GM23338 (cell line): ENCODE measurements at regions not wholly inside any gene's neighbourhood (a gene's known extent, or its start where the extent isn't known, plus 50 kb on each side); places are given as distances from the start of the nearest gene placed in this dataset.

Source experiments
- ATAC-seq: fragments of 200-7000 bp; cut with Tn5 transposase; 3 replicates; pipeline ENCODE4 v1.9.1; 2020
- DNase-seq: peaks from one replicate; pipeline ENCODE4 v3.0.0-alpha.2; 2015; ENCODE audit warnings: low spot score
- H2AFZ ChIP-seq: fragments of 200-600 bp; sonication (generic); 2 replicates; pipeline ENCODE4 v1.8.0; 2016; ENCODE audit warnings: antibody characterized with exemption, mild to moderate bottlenecking, moderate library complexity
- H3F3A ChIP-seq: fragments of 200-600 bp; sonication (generic); replicated peaks from 2 replicates; pipeline ENCODE4 v1.8.0; 2017; ENCODE audit warnings: antibody characterized with exemption, mixed run types, low read depth
- H3K27ac ChIP-seq: fragments of 200-600 bp; sonication (generic); 2 replicates; pipeline ENCODE4 v1.6.1; 2016; ENCODE audit warnings: low read depth
- H3K27me3 ChIP-seq: fragments of 200-600 bp; sonication (generic); 2 replicates; pipeline ENCODE4 v1.8.0; 2016; ENCODE audit warnings: mild to moderate bottlenecking, mixed run types, moderate library complexity; ENCODE audit not compliant: insufficient read depth
- H3K36me3 ChIP-seq: fragments of 200-600 bp; sonication (generic); 2 replicates; pipeline ENCODE4 v1.8.0; 2016; ENCODE audit warnings: mild to moderate bottlenecking; ENCODE audit not compliant: insufficient read depth
- H3K4me1 ChIP-seq: fragments of 200-600 bp; sonication (generic); 2 replicates; pipeline ENCODE4 v1.8.0; 2016; ENCODE audit warnings: mild to moderate bottlenecking, moderate library complexity; ENCODE audit not compliant: insufficient read depth
- H3K4me2 ChIP-seq: fragments of 200-600 bp; sonication (generic); 2 replicates; pipeline ENCODE4 v1.7.1; 2017; ENCODE audit warnings: mixed run types
- H3K4me3 ChIP-seq: fragments of 200-600 bp; sonication (generic); 2 replicates; pipeline ENCODE4 v1.6.1; 2016; ENCODE audit warnings: mixed run types
- H3K79me2 ChIP-seq: fragments of 200-600 bp; sonication (generic); replicated peaks from 2 replicates; pipeline ENCODE4 v1.8.0; 2017; ENCODE audit warnings: mild to moderate bottlenecking; ENCODE audit not compliant: insufficient read depth
- H3K9me2 ChIP-seq: fragments of 200-600 bp; sonication (generic); 2 replicates; pipeline ENCODE4 v1.8.0; 2017; ENCODE audit not compliant: insufficient read depth
- H4K20me1 ChIP-seq: fragments of 200-600 bp; sonication (generic); replicated peaks from 2 replicates; pipeline ENCODE4 v1.8.0; 2017; ENCODE audit warnings: mild to moderate bottlenecking; ENCODE audit not compliant: insufficient read depth
- H3K27ac Mint-ChIP-seq: 2 replicates; pipeline ENCODE4 v1.8.0; 2020; ENCODE audit warnings: inconsistent platforms, mild to moderate bottlenecking, moderate library complexity, mixed read lengths
- H3K27me3 Mint-ChIP-seq: 3 replicates; pipeline ENCODE4 v1.8.0; 2022; ENCODE audit warnings: low read depth, mild to moderate bottlenecking, moderate library complexity, mixed read lengths, inconsistent platforms; ENCODE audit not compliant: insufficient read depth, poor library complexity
- H3K36me3 Mint-ChIP-seq: 3 replicates; pipeline ENCODE4 v1.8.0; 2021; ENCODE audit warnings: low read depth, mild to moderate bottlenecking, inconsistent platforms, moderate library complexity, mixed read lengths
- H3K4me1 Mint-ChIP-seq: 3 replicates; pipeline ENCODE4 v1.8.0; 2020; ENCODE audit warnings: mild to moderate bottlenecking, inconsistent platforms, mixed read lengths
- H3K4me3 Mint-ChIP-seq: 3 replicates; pipeline ENCODE4 v1.8.0; 2021; ENCODE audit warnings: moderate library complexity, mild to moderate bottlenecking, inconsistent platforms, mixed read lengths
- H3K9me3 Mint-ChIP-seq: 3 replicates; pipeline ENCODE4 v1.8.0; 2020; ENCODE audit warnings: moderate library complexity, mild to moderate bottlenecking, inconsistent platforms, mixed read lengths
- CTCF ChIP-seq, 2 experiments: fragments of 200-600 bp in 1 of 2; sonication (generic) in 1 of 2; conservative IDR thresholded peaks; 2 replicates each; pipeline versions ENCODE4 v1.5.1 to v1.6.1; 2016 to 2017; ENCODE audit warnings: antibody characterized with exemption in 2 of 2, low read depth in 2 of 2, mild to moderate bottlenecking in 2 of 2, moderate library complexity in 1 of 2
- EZH2phosphoT487 ChIP-seq: fragments of 200-600 bp; sonication (generic); IDR thresholded peaks from one replicate; pipeline ENCODE4 v1.8.1; 2018; ENCODE audit warnings: antibody characterized with exemption; ENCODE audit not compliant: unreplicated experiment
- STAT1 ChIP-seq: IDR thresholded peaks from one replicate; pipeline ENCODE4 v1.6.1; 2016; ENCODE audit warnings: antibody characterized with exemption; ENCODE audit not compliant: unreplicated experiment
- ZNF331 ChIP-seq: fragments of 250-450 bp; sonication (Bioruptor Pico); IDR thresholded peaks from 2 replicates; pipeline ENCODE4 v1.5.0; 2020; ENCODE audit warnings: low read depth, mild to moderate bottlenecking, moderate library complexity
- ZNF462 ChIP-seq: fragments of 250-450 bp; sonication (Bioruptor Pico); IDR thresholded peaks from 2 replicates; pipeline ENCODE4 v1.5.0; 2020; ENCODE audit warnings: mild to moderate bottlenecking, moderate library complexity

GRCh38 chr20:5484346-5484745 lies 126.5 kb downstream of the GPCPD1 start:
- ATAC-seq, result peak; percentile 71
- Histone ChIP-seq H3K27ac (no peak overlapping the region), H3K4me2 (no peak overlapping the region), H3K4me1 (no peaks in the 10 kb centered on the region), H3K27me3 (no peaks in the 10 kb centered on the region), H3K36me3 (no peaks in the 10 kb centered on the region), H3F3A (no peaks in the 10 kb centered on the region), H3K4me3 (no peak overlapping the region), H4K20me1 (no peaks in the 10 kb centered on the region), H3K79me2 (no peaks in the 10 kb centered on the region), H2AFZ (no peak overlapping the region), H3K9me2 (no peaks in the 10 kb centered on the region)
- no peak for DNase-seq
- H3K4me1 Mint-ChIP-seq, result peaks cover 6% of the 10 kb centered on the region; the same call in 1 of the 3 replicates
- H3K9me3 Mint-ChIP-seq, result no peaks in the 10 kb centered on the region
- TF ChIP-seq STAT1 (no peak), EZH2phosphoT487 (no peak), ZNF331 (CRISPR knock-in tag) (no peak), ZNF462 (CRISPR knock-in tag) (no peak), CTCF (conservative IDR thresholded peaks at IDR 0.05; ENCODE audit: low read depth in 2 of 2) (peak in 1 of 2 experiments; percentile 38; a peak in 2 of 4 replicates)
- no peak overlapping the region for H3K27ac Mint-ChIP-seq
- no peak overlapping the region for H3K4me3 Mint-ChIP-seq
- no peaks in the 10 kb centered on the region for H3K36me3 Mint-ChIP-seq
- peaks cover 4% of the 10 kb centered on the region for H3K27me3 Mint-ChIP-seq
